Uterus (tissue), 3 donors: ENCODE measurements at regions not wholly inside any gene's neighbourhood (a gene's known extent, or its start where the extent isn't known, plus 50 kb on each side); places are given as distances from the start of the nearest gene placed in this dataset.

ENCODE experiments used
- DNase-seq, 2 donors: peaks; one replicate each; pipeline ENCODE4 v3.0.0-alpha.2; 2019 to 2020
- H3K27ac ChIP-seq, 2 donors: fragments of 200-600 bp; sonication (generic); 1 replicate in 1 of 2; 2 replicates in 1 of 2; pipeline ENCODE4 v1.5.1; 2016 to 2018
- H3K27me3 ChIP-seq, 2 donors: fragments of 200-600 bp; sonication (generic); one replicate each; pipeline ENCODE4 v1.5.1; 2018 to 2019; ENCODE audit warnings: control low read depth in 1 of 2
- H3K36me3 ChIP-seq, 2 donors: fragments of 200-600 bp; sonication (generic); one replicate each; pipeline ENCODE4 v1.5.1; 2019; ENCODE audit warnings: control low read depth in 1 of 2
- H3K4me1 ChIP-seq, 2 donors: fragments of 200-600 bp; sonication (generic); one replicate each; pipeline ENCODE4 v1.5.1; 2018 to 2019; ENCODE audit warnings: control low read depth in 1 of 2
- H3K4me3 ChIP-seq, 2 donors: fragments of 200-600 bp; sonication (generic); 1 replicate in 1 of 2; 2 replicates in 1 of 2; pipeline ENCODE4 v1.5.1; 2018 to 2019; ENCODE audit warnings: mild to moderate bottlenecking in 1 of 2
- H3K9me3 ChIP-seq, 2 donors: fragments of 200-600 bp; sonication (generic); one replicate each; pipeline ENCODE4 v1.5.1; 2019; ENCODE audit warnings: control low read depth in 1 of 2
- POLR2A ChIP-seq, 2 donors: fragments of 450-650 bp; IDR thresholded peaks; one replicate each; pipeline ENCODE4 v1.6.1; 2016; ENCODE audit warnings: antibody characterized with exemption in 2 of 2, mild to moderate bottlenecking in 1 of 2, moderate library complexity in 1 of 2
- intact Hi-C: fragments of 100-400 bp; cut with DNase I; formaldehyde crosslinking; loops from one replicate; pipeline ENCODE4 v1.15.1; 2023; ENCODE audit warnings: low total_unique reads
- TF ChIP-seq, protein P1 (sequence below), 4 experiments: fragments of 200-600 bp in 2 of 4; fragments of 450-650 bp in 2 of 4; sonication (generic) in 2 of 4; IDR thresholded peaks; one replicate each; pipeline ENCODE4 v1.5.1; 2016 to 2019; ENCODE audit warnings: antibody characterized with exemption in 4 of 4, mild to moderate bottlenecking in 2 of 4, moderate library complexity in 1 of 4
- donor health status: DM: yes; HTN: yes; CAD: no.

DNA sequence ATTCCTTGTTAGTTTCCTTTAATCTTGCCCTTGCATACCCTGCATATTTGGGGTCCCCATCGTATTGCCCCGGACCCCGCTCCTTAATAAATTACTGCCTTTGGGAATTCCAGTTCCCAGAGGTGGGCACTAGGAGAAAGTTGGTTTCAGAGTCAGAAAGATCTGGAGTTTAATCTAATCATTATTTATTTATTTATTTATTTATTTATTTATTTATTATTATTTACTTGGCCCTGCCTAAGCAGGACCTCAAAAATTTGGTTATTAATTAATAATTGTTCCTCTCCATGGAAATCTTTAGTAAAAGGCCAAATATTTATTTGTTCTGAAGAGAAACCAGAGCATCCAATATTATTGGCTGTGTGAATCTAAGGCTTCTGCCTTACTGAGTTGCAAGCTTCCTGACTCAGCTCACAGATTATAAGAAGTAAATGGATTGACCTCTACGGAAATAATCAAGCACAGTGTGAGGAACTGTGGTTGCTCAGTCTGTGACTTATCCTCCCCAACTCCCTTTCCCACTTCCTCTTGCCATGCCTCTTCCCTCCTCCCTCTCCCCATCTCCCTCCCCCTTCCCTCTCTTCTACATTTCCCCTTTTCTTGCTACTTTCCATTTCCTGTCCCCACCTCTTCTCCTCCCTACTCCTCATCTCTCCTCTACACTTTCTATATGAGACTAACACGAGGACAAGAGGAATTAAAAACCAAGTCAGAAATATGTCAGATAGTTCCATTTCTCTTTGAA, 61.5 kb upstream of the AP1S2 start:
- H3K4me1 ChIP-seq, result no peaks in the 10 kb centered on the region
- H3K27me3 ChIP-seq, result no peaks in the 10 kb centered on the region
- intact Hi-C loops, result no loop called here
- H3K36me3 ChIP-seq, result no peaks in the 10 kb centered on the region
- no peaks in the 10 kb centered on the region for H3K9me3 ChIP-seq
- H3K4me3 ChIP-seq, result no peak overlapping the region
- DNase-seq, result no peak
- no peak for TF ChIP-seq POLR2A (IDR thresholded peaks at IDR 0.05)
- TF ChIP-seq, protein P1, sequence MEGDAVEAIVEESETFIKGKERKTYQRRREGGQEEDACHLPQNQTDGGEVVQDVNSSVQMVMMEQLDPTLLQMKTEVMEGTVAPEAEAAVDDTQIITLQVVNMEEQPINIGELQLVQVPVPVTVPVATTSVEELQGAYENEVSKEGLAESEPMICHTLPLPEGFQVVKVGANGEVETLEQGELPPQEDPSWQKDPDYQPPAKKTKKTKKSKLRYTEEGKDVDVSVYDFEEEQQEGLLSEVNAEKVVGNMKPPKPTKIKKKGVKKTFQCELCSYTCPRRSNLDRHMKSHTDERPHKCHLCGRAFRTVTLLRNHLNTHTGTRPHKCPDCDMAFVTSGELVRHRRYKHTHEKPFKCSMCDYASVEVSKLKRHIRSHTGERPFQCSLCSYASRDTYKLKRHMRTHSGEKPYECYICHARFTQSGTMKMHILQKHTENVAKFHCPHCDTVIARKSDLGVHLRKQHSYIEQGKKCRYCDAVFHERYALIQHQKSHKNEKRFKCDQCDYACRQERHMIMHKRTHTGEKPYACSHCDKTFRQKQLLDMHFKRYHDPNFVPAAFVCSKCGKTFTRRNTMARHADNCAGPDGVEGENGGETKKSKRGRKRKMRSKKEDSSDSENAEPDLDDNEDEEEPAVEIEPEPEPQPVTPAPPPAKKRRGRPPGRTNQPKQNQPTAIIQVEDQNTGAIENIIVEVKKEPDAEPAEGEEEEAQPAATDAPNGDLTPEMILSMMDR (IDR thresholded peaks at IDR 0.05), result no peak
- H3K27ac ChIP-seq, result no peak overlapping the region

DNA sequence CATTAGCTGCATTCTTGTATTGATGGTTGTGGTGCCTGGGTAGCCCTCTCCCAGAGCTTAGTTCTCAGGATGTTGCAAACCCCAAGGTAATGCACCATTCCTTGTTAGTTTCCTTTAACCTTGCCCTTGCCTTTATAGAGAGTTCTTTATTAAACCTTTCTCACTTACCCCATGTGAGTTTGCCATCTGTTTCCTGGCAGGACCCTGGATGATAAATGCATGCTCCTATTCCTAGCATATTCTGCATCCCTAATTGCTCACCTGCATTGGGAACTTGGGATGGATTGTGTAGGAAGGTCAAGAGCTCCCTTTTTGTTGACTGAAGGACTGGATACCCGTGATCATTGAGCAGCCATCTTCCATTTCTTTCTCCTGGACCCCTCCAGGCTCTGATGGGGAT, 59.9 kb upstream of the AP1S2 start:
- TF ChIP-seq POLR2A (IDR thresholded peaks at IDR 0.05), result no peak
- TF ChIP-seq, protein P1 (IDR thresholded peaks at IDR 0.05), result no peak
- intact Hi-C loops, result no loop called here
- no peak overlapping the region for H3K4me3 ChIP-seq
- H3K4me1 ChIP-seq, result no peaks in the 10 kb centered on the region
- no peaks in the 10 kb centered on the region for H3K27me3 ChIP-seq
- H3K9me3 ChIP-seq, result no peaks in the 10 kb centered on the region
- no peak overlapping the region for H3K27ac ChIP-seq
- H3K36me3 ChIP-seq, result no peaks in the 10 kb centered on the region
- DNase-seq, result no peak

DNA sequence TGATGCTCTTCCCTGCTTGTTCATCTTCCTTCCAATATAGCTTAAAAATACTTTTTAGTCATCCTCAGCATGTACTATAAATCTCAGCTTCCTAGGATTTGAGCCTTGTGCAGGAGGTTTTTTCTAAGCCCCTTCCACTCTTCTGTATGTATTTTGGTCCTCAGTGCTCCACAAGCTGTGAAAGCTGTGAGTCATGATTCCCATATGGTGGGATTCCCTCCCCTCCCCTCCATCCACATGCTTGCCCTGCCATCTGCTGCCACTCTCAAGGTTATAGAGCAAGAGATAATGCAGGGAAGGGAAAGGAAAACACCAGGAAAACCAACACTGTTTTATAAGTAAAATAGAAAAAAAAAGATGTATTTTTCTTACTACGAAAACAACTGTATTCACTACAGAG, 58.5 kb upstream of the AP1S2 start:
- intact Hi-C loops, result no loop called here
- H3K27ac ChIP-seq, result no peak overlapping the region
- H3K36me3 ChIP-seq, result no peaks in the 10 kb centered on the region
- H3K4me1 ChIP-seq, result no peaks in the 10 kb centered on the region
- H3K9me3 ChIP-seq, result no peaks in the 10 kb centered on the region
- no peaks in the 10 kb centered on the region for H3K27me3 ChIP-seq
- no peak for DNase-seq
- TF ChIP-seq, protein P1 (IDR thresholded peaks at IDR 0.05), result no peak
- no peak for TF ChIP-seq POLR2A (IDR thresholded peaks at IDR 0.05)
- no peak overlapping the region for H3K4me3 ChIP-seq

DNA sequence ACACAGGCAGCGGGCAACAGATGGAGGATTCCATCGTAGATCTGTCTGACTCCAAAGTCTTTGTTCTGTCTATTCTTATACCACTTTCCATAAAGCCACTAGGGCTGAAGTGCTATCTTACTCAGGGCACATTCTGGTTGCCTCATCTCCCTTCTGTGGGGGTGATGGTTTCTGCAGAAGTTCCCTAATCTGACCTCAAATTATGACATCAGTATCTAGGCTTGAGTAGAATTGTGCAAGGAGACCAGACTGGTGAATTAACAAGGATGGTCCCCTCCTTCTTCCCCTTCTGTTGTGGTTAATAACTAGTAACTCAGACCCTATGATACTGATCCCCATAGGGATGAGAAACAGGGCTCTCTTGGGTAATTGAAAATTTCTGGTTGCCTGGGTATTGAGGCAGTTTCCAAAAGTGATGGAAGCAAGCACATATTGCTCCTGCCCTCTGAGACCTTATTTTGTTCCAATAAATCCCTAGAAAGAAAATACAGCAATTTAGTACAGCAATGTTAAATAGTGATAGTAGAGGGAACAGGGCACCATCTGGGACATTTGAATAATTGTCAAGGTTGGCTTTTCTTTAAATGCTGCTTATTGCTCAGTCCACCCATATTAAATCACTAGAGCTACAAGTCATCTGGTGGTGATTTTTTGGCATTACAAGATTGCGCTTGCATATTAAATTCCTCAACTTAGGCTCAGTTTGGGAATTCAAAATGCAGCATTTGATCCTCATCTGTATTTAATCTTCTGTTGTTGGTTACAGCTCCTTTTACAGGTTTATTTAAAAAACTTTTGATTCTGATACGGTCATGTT, 57.3 kb upstream of the AP1S2 start:
- Histone ChIP-seq H3K27ac (no peak overlapping the region), H3K36me3 (no peaks in the 10 kb centered on the region), H3K9me3 (no peaks in the 10 kb centered on the region), H3K4me3 (no peak overlapping the region), H3K4me1 (no peaks in the 10 kb centered on the region), H3K27me3 (no peaks in the 10 kb centered on the region)
- intact Hi-C loops, result no loop called here
- TF ChIP-seq, protein P1 (IDR thresholded peaks at IDR 0.05), result no peak
- TF ChIP-seq POLR2A (IDR thresholded peaks at IDR 0.05), result no peak
- no peak for DNase-seq

DNA sequence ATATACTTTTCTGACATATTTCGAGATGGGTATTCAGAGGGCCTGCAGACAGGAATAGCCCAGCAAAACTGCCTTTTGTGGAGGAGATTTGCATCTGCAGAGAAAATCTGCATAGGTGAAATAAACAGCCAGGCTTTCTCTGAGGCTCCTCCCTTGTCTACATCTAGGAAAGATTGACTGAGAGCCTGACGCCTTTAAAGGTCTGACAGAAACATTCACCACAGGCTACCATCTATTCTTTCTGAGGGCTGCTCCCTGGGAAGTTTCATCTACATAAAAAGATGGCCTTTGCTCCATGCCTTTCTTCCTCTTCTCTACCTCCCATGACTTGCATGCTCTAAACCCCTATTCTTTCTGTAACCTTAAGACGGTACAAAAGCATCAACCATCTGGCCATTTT, 55.0 kb upstream of the AP1S2 start:
- H3K27me3 ChIP-seq, result no peaks in the 10 kb centered on the region

More for the DNA sequence above, 55.0 kb upstream of the AP1S2 start:
- Histone ChIP-seq H3K9me3 (no peaks in the 10 kb centered on the region), H3K4me1 (no peaks in the 10 kb centered on the region), H3K4me3 (no peak overlapping the region), H3K36me3 (no peaks in the 10 kb centered on the region), H3K27ac (no peak overlapping the region)
- intact Hi-C loops, result no loop called here
- TF ChIP-seq, protein P1 (IDR thresholded peaks at IDR 0.05), result no peak
- TF ChIP-seq POLR2A (IDR thresholded peaks at IDR 0.05), result no peak
- DNase-seq, result no peak
